ENCODE measurements at regions not wholly inside any gene's neighbourhood (a gene's known extent, or its start where the extent isn't known, plus 50 kb on each side); places are given as distances from the start of the nearest gene placed in this dataset.

GRCh38 chr6:106901062-106901461 lies 73.5 kb downstream of the CD24 start:
- no peaks in the 10 kb centered on the region for H3K36me3 ChIP-seq (ENCODE audit: control insufficient read depth in 5 of 5, insufficient read depth in 5 of 5, low read length in 5 of 5)
- no peak overlapping the region for H3K9ac ChIP-seq (ENCODE audit: low read length in 5 of 5)
- H3K27ac ChIP-seq (ENCODE audit: low read depth, low read length) = no peak overlapping the region
- H3K4me1 ChIP-seq (ENCODE audit: control insufficient read depth in 5 of 5, insufficient read depth in 5 of 5, low read length in 5 of 5) = no peaks in the 10 kb centered on the region
- no peaks in the 10 kb centered on the region for H3K27me3 ChIP-seq (ENCODE audit: control insufficient read depth in 5 of 5, insufficient read depth in 4 of 5, low read length in 5 of 5)
- H3K9me3 ChIP-seq (ENCODE audit: control insufficient read depth in 5 of 5, low read length in 5 of 5) = peaks cover 3 to 24% (median 14%) of the 10 kb centered on the region in 5 donors
- H3K4me3 ChIP-seq (ENCODE audit: low read depth in 1 of 5, low read length in 5 of 5) = peak overlapping the region in 2 of 5 donors; percentile 11 to 25

- Histone ChIP-seq H3K27ac (ENCODE audit: low read depth, low read length) (no peak overlapping the region), H3K4me1 (ENCODE audit: control insufficient read depth in 5 of 5, insufficient read depth in 5 of 5, low read length in 5 of 5) (no peaks in the 10 kb centered on the region), H3K9me3 (ENCODE audit: control insufficient read depth in 5 of 5, low read length in 5 of 5) (peaks cover 3 to 24% (median 14%) of the 10 kb centered on the region in 5 donors), H3K9ac (ENCODE audit: low read length in 5 of 5) (no peak overlapping the region), H3K27me3 (ENCODE audit: control insufficient read depth in 5 of 5, insufficient read depth in 4 of 5, low read length in 5 of 5) (no peaks in the 10 kb centered on the region), H3K36me3 (ENCODE audit: control insufficient read depth in 5 of 5, insufficient read depth in 5 of 5, low read length in 5 of 5) (no peaks in the 10 kb centered on the region), H3K4me3 (ENCODE audit: low read depth in 1 of 5, low read length in 5 of 5) (no peak overlapping the region)
These were observed 74.8 kb downstream of the CD24 start for GRCh38 chr6:106899697-106900096.

GRCh38 chr6:106897580-106897979 lies 76.9 kb downstream of the CD24 start:
- no peaks in the 10 kb centered on the region for H3K4me1 ChIP-seq (ENCODE audit: control insufficient read depth in 5 of 5, insufficient read depth in 5 of 5, low read length in 5 of 5)
- H3K27me3 ChIP-seq (ENCODE audit: control insufficient read depth in 5 of 5, insufficient read depth in 4 of 5, low read length in 5 of 5) = peaks cover 0 to 3% (median 0%) of the 10 kb centered on the region in 5 donors
- no peak overlapping the region for H3K4me3 ChIP-seq (ENCODE audit: low read depth in 1 of 5, low read length in 5 of 5)
- no peak overlapping the region for H3K9ac ChIP-seq (ENCODE audit: low read length in 5 of 5)
- no peaks in the 10 kb centered on the region for H3K36me3 ChIP-seq (ENCODE audit: control insufficient read depth in 5 of 5, insufficient read depth in 5 of 5, low read length in 5 of 5)
- no peak overlapping the region for H3K27ac ChIP-seq (ENCODE audit: low read depth, low read length)
- peaks cover 3 to 24% (median 12%) of the 10 kb centered on the region in 5 donors for H3K9me3 ChIP-seq (ENCODE audit: control insufficient read depth in 5 of 5, low read length in 5 of 5)

GRCh38 chr6:106895703-106896040 lies 78.9 kb downstream of the CD24 start:
- peaks cover 0 to 11% (median 0%) of the 10 kb centered on the region in 5 donors for H3K9me3 ChIP-seq (ENCODE audit: control insufficient read depth in 5 of 5, low read length in 5 of 5)

GRCh38 chr6:106894978-106895702 lies 79.4 kb downstream of the CD24 start:
- no peaks in the 10 kb centered on the region for H3K36me3 ChIP-seq (ENCODE audit: control insufficient read depth in 5 of 5, insufficient read depth in 5 of 5, low read length in 5 of 5)
- H3K9ac ChIP-seq (ENCODE audit: low read length in 5 of 5) = no peak overlapping the region
- H3K9me3 ChIP-seq (ENCODE audit: control insufficient read depth in 5 of 5, low read length in 5 of 5) = peaks cover 0 to 5% (median 0%) of the 10 kb centered on the region in 5 donors
- H3K27me3 ChIP-seq (ENCODE audit: control insufficient read depth in 5 of 5, insufficient read depth in 4 of 5, low read length in 5 of 5) = peaks cover 0 to 4% (median 0%) of the 10 kb centered on the region in 5 donors
- H3K27ac ChIP-seq (ENCODE audit: low read depth, low read length) = no peak overlapping the region
- H3K4me1 ChIP-seq (ENCODE audit: control insufficient read depth in 5 of 5, insufficient read depth in 5 of 5, low read length in 5 of 5) = no peaks in the 10 kb centered on the region
- no peak overlapping the region for H3K4me3 ChIP-seq (ENCODE audit: low read depth in 1 of 5, low read length in 5 of 5)

More at GRCh38 chr6:106895703-106896040, 78.9 kb downstream of the CD24 start:
- Histone ChIP-seq H3K36me3 (ENCODE audit: control insufficient read depth in 5 of 5, insufficient read depth in 5 of 5, low read length in 5 of 5) (no peaks in the 10 kb centered on the region), H3K4me3 (ENCODE audit: low read depth in 1 of 5, low read length in 5 of 5) (no peak overlapping the region), H3K27me3 (ENCODE audit: control insufficient read depth in 5 of 5, insufficient read depth in 4 of 5, low read length in 5 of 5) (peaks cover 0 to 4% (median 0%) of the 10 kb centered on the region in 5 donors), H3K4me1 (ENCODE audit: control insufficient read depth in 5 of 5, insufficient read depth in 5 of 5, low read length in 5 of 5) (no peaks in the 10 kb centered on the region), H3K9ac (ENCODE audit: low read length in 5 of 5) (no peak overlapping the region), H3K27ac (ENCODE audit: low read depth, low read length) (no peak overlapping the region)

- H3K36me3 ChIP-seq (ENCODE audit: control insufficient read depth in 5 of 5, insufficient read depth in 5 of 5, low read length in 5 of 5) = no peaks in the 10 kb centered on the region
- H3K9me3 ChIP-seq (ENCODE audit: control insufficient read depth in 5 of 5, low read length in 5 of 5) = no peaks in the 10 kb centered on the region
- no peak overlapping the region for H3K27ac ChIP-seq (ENCODE audit: low read depth, low read length)
- no peak overlapping the region for H3K9ac ChIP-seq (ENCODE audit: low read length in 5 of 5)
- peaks cover 0 to 2% (median 0%) of the 10 kb centered on the region in 5 donors for H3K4me1 ChIP-seq (ENCODE audit: control insufficient read depth in 5 of 5, insufficient read depth in 5 of 5, low read length in 5 of 5)
- no peak overlapping the region for H3K4me3 ChIP-seq (ENCODE audit: low read depth in 1 of 5, low read length in 5 of 5)
- H3K27me3 ChIP-seq (ENCODE audit: control insufficient read depth in 5 of 5, insufficient read depth in 4 of 5, low read length in 5 of 5) = peaks cover 0 to 4% (median 0%) of the 10 kb centered on the region in 5 donors
These were observed 82.3 kb downstream of the CD24 start for GRCh38 chr6:106892186-106892585.

GRCh38 chr6:106890447-106890846 lies 84.1 kb downstream of the CD24 start:
- H3K27me3 ChIP-seq (ENCODE audit: control insufficient read depth in 5 of 5, insufficient read depth in 4 of 5, low read length in 5 of 5) = peaks cover 0 to 4% (median 0%) of the 10 kb centered on the region in 5 donors
- no peak overlapping the region for H3K9ac ChIP-seq (ENCODE audit: low read length in 5 of 5)
- no peak overlapping the region for H3K4me3 ChIP-seq (ENCODE audit: low read depth in 1 of 5, low read length in 5 of 5)
- H3K4me1 ChIP-seq (ENCODE audit: control insufficient read depth in 5 of 5, insufficient read depth in 5 of 5, low read length in 5 of 5) = peaks cover 0 to 2% (median 0%) of the 10 kb centered on the region in 5 donors
- H3K27ac ChIP-seq (ENCODE audit: low read depth, low read length) = no peak overlapping the region
- H3K9me3 ChIP-seq (ENCODE audit: control insufficient read depth in 5 of 5, low read length in 5 of 5) = no peaks in the 10 kb centered on the region
- no peaks in the 10 kb centered on the region for H3K36me3 ChIP-seq (ENCODE audit: control insufficient read depth in 5 of 5, insufficient read depth in 5 of 5, low read length in 5 of 5)

- Histone ChIP-seq H3K4me3 (ENCODE audit: low read depth in 1 of 5, low read length in 5 of 5) (no peak overlapping the region), H3K9ac (ENCODE audit: low read length in 5 of 5) (no peak overlapping the region), H3K27ac (ENCODE audit: low read depth, low read length) (no peak overlapping the region), H3K9me3 (ENCODE audit: control insufficient read depth in 5 of 5, low read length in 5 of 5) (no peaks in the 10 kb centered on the region), H3K4me1 (ENCODE audit: control insufficient read depth in 5 of 5, insufficient read depth in 5 of 5, low read length in 5 of 5) (peaks cover 0 to 2% (median 0%) of the 10 kb centered on the region in 5 donors), H3K36me3 (ENCODE audit: control insufficient read depth in 5 of 5, insufficient read depth in 5 of 5, low read length in 5 of 5) (no peaks in the 10 kb centered on the region), H3K27me3 (ENCODE audit: control insufficient read depth in 5 of 5, insufficient read depth in 4 of 5, low read length in 5 of 5) (peaks cover 0 to 4% (median 0%) of the 10 kb centered on the region in 5 donors)
These were observed 84.8 kb downstream of the CD24 start for GRCh38 chr6:106889692-106890091.

- no peaks in the 10 kb centered on the region for H3K36me3 ChIP-seq (ENCODE audit: control insufficient read depth in 5 of 5, insufficient read depth in 5 of 5, low read length in 5 of 5)
- H3K27me3 ChIP-seq (ENCODE audit: control insufficient read depth in 5 of 5, insufficient read depth in 4 of 5, low read length in 5 of 5) = no peaks in the 10 kb centered on the region
- no peak overlapping the region for H3K9ac ChIP-seq (ENCODE audit: low read length in 5 of 5)
- peaks cover 0 to 2% (median 0%) of the 10 kb centered on the region in 5 donors for H3K4me1 ChIP-seq (ENCODE audit: control insufficient read depth in 5 of 5, insufficient read depth in 5 of 5, low read length in 5 of 5)
- no peaks in the 10 kb centered on the region for H3K9me3 ChIP-seq (ENCODE audit: control insufficient read depth in 5 of 5, low read length in 5 of 5)
- no peak overlapping the region for H3K27ac ChIP-seq (ENCODE audit: low read depth, low read length)
- no peak overlapping the region for H3K4me3 ChIP-seq (ENCODE audit: low read depth in 1 of 5, low read length in 5 of 5)
These were observed 87.4 kb downstream of the CD24 start for GRCh38 chr6:106886922-106887797.

Measured in subcutaneous abdominal adipose tissue (tissue), 5 donors.